SU-DHL-6 (cell line): ENCODE measurements at regions not wholly inside any gene's neighbourhood (a gene's known extent, or its start where the extent isn't known, plus 50 kb on each side); places are given as distances from the start of the nearest gene placed in this dataset.

ENCODE experiments used
- H2AFZ ChIP-seq: fragments of 200-600 bp; sonication (generic); 2 replicates; pipeline ENCODE4 v1.6.1; 2014; ENCODE audit warnings: low read depth, mild to moderate bottlenecking, moderate library complexity, mixed read lengths, antibody characterized with exemption, low read length; ENCODE audit not compliant: severe bottlenecking
- H3F3A ChIP-seq: fragments of 200-600 bp; shearing (Covaris generic); 2 replicates; pipeline ENCODE4 v1.6.0; 2016; ENCODE audit warnings: antibody characterized with exemption, mild to moderate bottlenecking; ENCODE audit not compliant: insufficient read depth
- H3K27ac ChIP-seq: fragments of 200-600 bp; sonication (generic); 2 replicates; pipeline ENCODE4 v1.5.1; 2016; ENCODE audit warnings: low read depth, mild to moderate bottlenecking, low read length, moderate library complexity, mixed read lengths
- H3K27me3 ChIP-seq: fragments of 200-600 bp; sonication (generic), shearing (Covaris generic); 2 replicates; pipeline ENCODE4 v1.6.0; 2014; ENCODE audit warnings: mild to moderate bottlenecking, low read length
- H3K36me3 ChIP-seq: fragments of 200-600 bp; sonication (generic); 2 replicates; pipeline ENCODE4 v1.6.1; 2014; ENCODE audit warnings: mild to moderate bottlenecking, low read length, mixed read lengths
- H3K4me2 ChIP-seq: fragments of 300-600, 200-600 bp; shearing (Covaris generic), sonication (generic); 2 replicates; pipeline ENCODE4 v1.6.0; 2014; ENCODE audit warnings: low read length, low read depth, mild to moderate bottlenecking; ENCODE audit not compliant: poor library complexity, severe bottlenecking
- H3K4me3 ChIP-seq: fragments of 200-600 bp; sonication (generic); 2 replicates; pipeline ENCODE4 v1.5.1; 2014; ENCODE audit warnings: antibody characterized with exemption, low read length, mild to moderate bottlenecking, mixed read lengths; ENCODE audit not compliant: insufficient read depth, poor library complexity, severe bottlenecking
- H3K79me2 ChIP-seq: fragments of 200-600 bp; sonication (generic); 2 replicates; pipeline ENCODE4 v1.6.1; 2014; ENCODE audit warnings: mild to moderate bottlenecking, low read length, moderate library complexity; ENCODE audit not compliant: insufficient read depth
- H3K9ac ChIP-seq: fragments of 200-600 bp; sonication (generic); 2 replicates; pipeline ENCODE4 v1.7.0; 2014; ENCODE audit warnings: mild to moderate bottlenecking, low read length
- H3K9me2 ChIP-seq: fragments of 200-600 bp; sonication (generic); replicated peaks from 2 replicates; pipeline ENCODE4 v1.6.1; 2014; ENCODE audit warnings: low read length; ENCODE audit not compliant: insufficient read depth
- H3K9me3 ChIP-seq: fragments of 200-600 bp; sonication (generic); 2 replicates; pipeline ENCODE4 v1.6.1; 2014; ENCODE audit warnings: low read length, mixed read lengths; ENCODE audit not compliant: insufficient read depth
- H4K20me1 ChIP-seq: fragments of 200-600 bp; sonication (generic); 2 replicates; pipeline ENCODE4 v1.6.1; 2014; ENCODE audit warnings: low read depth, mild to moderate bottlenecking, antibody characterized with exemption, low read length, moderate library complexity, mixed read lengths
- EZH2phosphoT487 ChIP-seq: fragments of 200-600 bp; sonication (generic), shearing (Covaris generic); conservative IDR thresholded peaks from 2 replicates; pipeline ENCODE4 v1.6.1; 2018; ENCODE audit warnings: mild to moderate bottlenecking, antibody characterized with exemption, low read length, moderate library complexity, mixed read lengths
- TF ChIP-seq, protein P1 (sequence below): fragments of 200-600 bp; sonication (generic); IDR thresholded peaks from one replicate; pipeline ENCODE4 v1.5.1; 2017; ENCODE audit warnings: antibody characterized with exemption, mild to moderate bottlenecking, low read length, moderate library complexity; ENCODE audit not compliant: insufficient read depth, poor library complexity, severe bottlenecking

GRCh38 chr4:170769862-170770261 is 680.1 kb upstream of the AADAT start:
- no peak overlapping the region for H3K4me2 ChIP-seq
- H4K20me1 ChIP-seq: no peaks in the 10 kb centered on the region
- no peaks in the 10 kb centered on the region for H3K79me2 ChIP-seq
- H3F3A ChIP-seq: no peaks in the 10 kb centered on the region
- TF ChIP-seq EZH2phosphoT487: no peak
- TF ChIP-seq, protein P1, sequence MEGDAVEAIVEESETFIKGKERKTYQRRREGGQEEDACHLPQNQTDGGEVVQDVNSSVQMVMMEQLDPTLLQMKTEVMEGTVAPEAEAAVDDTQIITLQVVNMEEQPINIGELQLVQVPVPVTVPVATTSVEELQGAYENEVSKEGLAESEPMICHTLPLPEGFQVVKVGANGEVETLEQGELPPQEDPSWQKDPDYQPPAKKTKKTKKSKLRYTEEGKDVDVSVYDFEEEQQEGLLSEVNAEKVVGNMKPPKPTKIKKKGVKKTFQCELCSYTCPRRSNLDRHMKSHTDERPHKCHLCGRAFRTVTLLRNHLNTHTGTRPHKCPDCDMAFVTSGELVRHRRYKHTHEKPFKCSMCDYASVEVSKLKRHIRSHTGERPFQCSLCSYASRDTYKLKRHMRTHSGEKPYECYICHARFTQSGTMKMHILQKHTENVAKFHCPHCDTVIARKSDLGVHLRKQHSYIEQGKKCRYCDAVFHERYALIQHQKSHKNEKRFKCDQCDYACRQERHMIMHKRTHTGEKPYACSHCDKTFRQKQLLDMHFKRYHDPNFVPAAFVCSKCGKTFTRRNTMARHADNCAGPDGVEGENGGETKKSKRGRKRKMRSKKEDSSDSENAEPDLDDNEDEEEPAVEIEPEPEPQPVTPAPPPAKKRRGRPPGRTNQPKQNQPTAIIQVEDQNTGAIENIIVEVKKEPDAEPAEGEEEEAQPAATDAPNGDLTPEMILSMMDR: no peak
- H3K27ac ChIP-seq: no peak overlapping the region
- no peak overlapping the region for H3K9ac ChIP-seq
- no peak overlapping the region for H2AFZ ChIP-seq
- no peaks in the 10 kb centered on the region for H3K9me3 ChIP-seq
- no peak overlapping the region for H3K4me3 ChIP-seq
- H3K36me3 ChIP-seq: no peaks in the 10 kb centered on the region
- H3K9me2 ChIP-seq: no peaks in the 10 kb centered on the region
- H3K27me3 ChIP-seq: no peaks in the 10 kb centered on the region

- Histone ChIP-seq H3K27ac (no peak overlapping the region), H4K20me1 (no peaks in the 10 kb centered on the region), H3K36me3 (no peaks in the 10 kb centered on the region), H3K27me3 (no peaks in the 10 kb centered on the region), H3K79me2 (no peaks in the 10 kb centered on the region), H2AFZ (no peak overlapping the region), H3K9me3 (no peaks in the 10 kb centered on the region), H3K4me3 (no peak overlapping the region), H3K9ac (no peak overlapping the region), H3K9me2 (no peaks in the 10 kb centered on the region), H3F3A (no peaks in the 10 kb centered on the region), H3K4me2 (no peak overlapping the region)
- TF ChIP-seq EZH2phosphoT487: no peak
- TF ChIP-seq, protein P1: no peak
These were observed 669.2 kb upstream of the AADAT start for GRCh38 chr4:170758988-170759387.

GRCh38 chr4:170750519-170750918 is 660.8 kb upstream of the AADAT start:
- Histone ChIP-seq H3K9me2 (no peaks in the 10 kb centered on the region), H3K27ac (no peak overlapping the region), H3F3A (no peaks in the 10 kb centered on the region), H2AFZ (no peak overlapping the region), H3K9me3 (no peaks in the 10 kb centered on the region), H3K36me3 (no peaks in the 10 kb centered on the region), H3K4me2 (no peak overlapping the region), H3K9ac (no peak overlapping the region), H3K4me3 (no peak overlapping the region), H4K20me1 (no peaks in the 10 kb centered on the region), H3K27me3 (no peaks in the 10 kb centered on the region), H3K79me2 (no peaks in the 10 kb centered on the region)
- TF ChIP-seq EZH2phosphoT487: no peak
- TF ChIP-seq, protein P1: no peak
